ENCODE measurements at regions not wholly inside any gene's neighbourhood (a gene's known extent, or its start where the extent isn't known, plus 50 kb on each side); places are given as distances from the start of the nearest gene placed in this dataset.

DNA sequence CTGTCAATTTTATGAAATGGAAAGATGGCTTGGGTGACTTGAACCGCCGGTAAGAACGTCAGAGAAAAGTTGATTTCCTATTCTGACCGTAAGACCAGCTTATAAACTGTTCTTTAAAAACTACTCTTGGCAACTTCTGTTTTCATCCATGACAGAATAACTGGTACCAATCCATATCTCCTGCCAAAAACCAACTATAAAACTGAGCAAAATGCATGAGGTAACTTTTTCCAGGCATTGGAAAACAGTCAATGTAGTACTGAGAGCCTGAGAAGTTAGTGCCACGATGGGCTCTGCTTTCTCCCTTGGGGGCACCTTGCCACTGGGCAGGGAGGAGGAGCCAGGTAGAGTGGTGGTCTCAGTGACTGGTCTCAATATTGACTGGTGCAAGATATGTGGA lies 615.2 kb upstream of the TBL1XR1 start:
- intact Hi-C loops (cut with DNase I): no loop called here
- Histone ChIP-seq H3K27me3 (ENCODE audit: insufficient read depth in 3 of 3, low read length in 2 of 3) (no peaks in the 10 kb centered on the region), H3K27ac (peak overlapping the region; percentile 43), H3K36me3 (ENCODE audit: insufficient read depth in 1 of 2, low read depth in 1 of 2) (no peaks in the 10 kb centered on the region), H3K9me3 (no peaks in the 10 kb centered on the region), H3K4me1 (peaks cover 15% of the 10 kb centered on the region), H3K4me3 (no peak overlapping the region)
- no peak for TF ChIP-seq CTCF (IDR thresholded peaks at IDR 0.05)
- no peak for ATAC-seq
- no peak for DNase-seq
- WGBS, 3 donors: 49 to 69% (median 50%) methylated on average over 5 of the region's 5 CpGs

- Histone ChIP-seq H3K9me3 (no peaks in the 10 kb centered on the region), H3K4me3 (no peak overlapping the region), H3K27me3 (ENCODE audit: insufficient read depth in 3 of 3, low read length in 2 of 3) (no peaks in the 10 kb centered on the region), H3K36me3 (ENCODE audit: insufficient read depth in 1 of 2, low read depth in 1 of 2) (no peaks in the 10 kb centered on the region), H3K4me1 (peaks cover 15% of the 10 kb centered on the region), H3K27ac (no peak overlapping the region)
- intact Hi-C loops (cut with DNase I): no loop called here
- whole genome bisulfite sequencing, 3 donors: 19 to 29% (median 19%) methylated on average over 3 of the region's 3 CpGs
- DNase-seq: peak in 1 of 2 donors; percentile 71
- TF ChIP-seq CTCF (IDR thresholded peaks at IDR 0.05): no peak
- peak in 3 of 4 donors; percentile 17 to 56 (median 27) for ATAC-seq
Observed at GRCh38 chr3:177813322-177813721, 616.0 kb upstream of the TBL1XR1 start.

GRCh38 chr3:177816667-177817208 lies 619.5 kb upstream of the TBL1XR1 start:
- peak overlapping the region; percentile 1 for H3K27ac ChIP-seq
- no peaks in the 10 kb centered on the region for H3K36me3 ChIP-seq (ENCODE audit: insufficient read depth in 1 of 2, low read depth in 1 of 2)
- no peak overlapping the region for H3K4me3 ChIP-seq
- intact Hi-C loops (cut with DNase I): no loop called here
- WGBS, 3 donors: 17 to 28% (median 17%) methylated on average over 6 of the region's 6 CpGs
- DNase-seq: no peak
- H3K27me3 ChIP-seq (ENCODE audit: insufficient read depth in 3 of 3, low read length in 2 of 3): no peaks in the 10 kb centered on the region
- H3K4me1 ChIP-seq: peaks cover 7% of the 10 kb centered on the region
- peak; percentile 17 for TF ChIP-seq CTCF (IDR thresholded peaks at IDR 0.05)
- peak; percentile 57 to 78 (median 65) for ATAC-seq
- H3K9me3 ChIP-seq: no peaks in the 10 kb centered on the region

GRCh38 chr3:177817751-177818150 lies 620.5 kb upstream of the TBL1XR1 start:
- Histone ChIP-seq H3K9me3 (no peaks in the 10 kb centered on the region), H3K4me3 (no peak overlapping the region), H3K4me1 (peaks cover 7% of the 10 kb centered on the region), H3K36me3 (ENCODE audit: insufficient read depth in 1 of 2, low read depth in 1 of 2) (no peaks in the 10 kb centered on the region), H3K27me3 (ENCODE audit: insufficient read depth in 3 of 3, low read length in 2 of 3) (no peaks in the 10 kb centered on the region), H3K27ac (no peak overlapping the region)
- intact Hi-C loops (cut with DNase I): no loop called here
- ATAC-seq: peak in 1 of 4 donors; percentile 13
- no peak for TF ChIP-seq CTCF (IDR thresholded peaks at IDR 0.05)
- WGBS, 3 donors: 22 to 48% (median 35%) methylated on average over 2 of the region's 2 CpGs
- DNase-seq: no peak

GRCh38 chr3:177818712-177819240 lies 621.5 kb upstream of the TBL1XR1 start:
- ATAC-seq (no peak), DNase-seq (no peak)
- no peak for TF ChIP-seq CTCF (IDR thresholded peaks at IDR 0.05)
- WGBS, 3 donors: 81 to 90% (median 87%) methylated on average over 2 of the region's 2 CpGs
- intact Hi-C loops (cut with DNase I): no loop called here
- Histone ChIP-seq H3K4me1 (peaks cover 10% of the 10 kb centered on the region), H3K4me3 (no peak overlapping the region), H3K9me3 (no peaks in the 10 kb centered on the region), H3K36me3 (ENCODE audit: insufficient read depth in 1 of 2, low read depth in 1 of 2) (no peaks in the 10 kb centered on the region), H3K27ac (no peak overlapping the region), H3K27me3 (ENCODE audit: insufficient read depth in 3 of 3, low read length in 2 of 3) (no peaks in the 10 kb centered on the region)
